ENCODE measurements at regions not wholly inside any gene's neighbourhood (a gene's known extent, or its start where the extent isn't known, plus 50 kb on each side); places are given as distances from the start of the nearest gene placed in this dataset.
A peak's percentile ranks its signal among the peaks of the same experiment; 100 is the strongest.

DNA sequence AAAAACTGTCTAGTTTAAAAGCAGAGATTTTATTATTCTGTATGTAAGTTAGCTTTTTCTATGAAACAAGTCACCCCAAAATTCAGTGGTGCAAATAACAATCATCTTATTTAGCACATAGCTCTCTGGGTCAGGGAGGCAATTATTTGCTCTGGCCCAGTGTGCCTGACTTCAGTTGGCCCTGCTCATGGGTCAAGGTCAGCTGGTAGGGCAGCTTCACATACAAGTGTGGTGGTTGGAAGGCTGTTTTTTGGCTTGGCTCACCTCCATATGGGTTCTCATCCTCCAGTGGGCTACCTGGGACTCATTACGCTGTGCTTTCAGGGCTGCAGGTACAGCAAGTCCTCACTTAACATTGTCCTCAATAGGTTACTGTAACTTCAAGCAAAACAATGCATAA is 228.6 kb downstream of the NR2F2 start:
- H3K27ac ChIP-seq (ENCODE audit: poor library complexity, severe bottlenecking), result no peak overlapping the region
- no peak for ATAC-seq (ENCODE audit: low read depth)
- TF ChIP-seq, protein P1, sequence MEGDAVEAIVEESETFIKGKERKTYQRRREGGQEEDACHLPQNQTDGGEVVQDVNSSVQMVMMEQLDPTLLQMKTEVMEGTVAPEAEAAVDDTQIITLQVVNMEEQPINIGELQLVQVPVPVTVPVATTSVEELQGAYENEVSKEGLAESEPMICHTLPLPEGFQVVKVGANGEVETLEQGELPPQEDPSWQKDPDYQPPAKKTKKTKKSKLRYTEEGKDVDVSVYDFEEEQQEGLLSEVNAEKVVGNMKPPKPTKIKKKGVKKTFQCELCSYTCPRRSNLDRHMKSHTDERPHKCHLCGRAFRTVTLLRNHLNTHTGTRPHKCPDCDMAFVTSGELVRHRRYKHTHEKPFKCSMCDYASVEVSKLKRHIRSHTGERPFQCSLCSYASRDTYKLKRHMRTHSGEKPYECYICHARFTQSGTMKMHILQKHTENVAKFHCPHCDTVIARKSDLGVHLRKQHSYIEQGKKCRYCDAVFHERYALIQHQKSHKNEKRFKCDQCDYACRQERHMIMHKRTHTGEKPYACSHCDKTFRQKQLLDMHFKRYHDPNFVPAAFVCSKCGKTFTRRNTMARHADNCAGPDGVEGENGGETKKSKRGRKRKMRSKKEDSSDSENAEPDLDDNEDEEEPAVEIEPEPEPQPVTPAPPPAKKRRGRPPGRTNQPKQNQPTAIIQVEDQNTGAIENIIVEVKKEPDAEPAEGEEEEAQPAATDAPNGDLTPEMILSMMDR (IDR thresholded peaks at IDR 0.05; ENCODE audit: poor library complexity, severe bottlenecking), result no peak
- no peak overlapping the region for H3K4me3 ChIP-seq (ENCODE audit: severe bottlenecking)
- H3K9me3 ChIP-seq (ENCODE audit: severe bottlenecking), result no peaks in the 10 kb centered on the region
- no peaks in the 10 kb centered on the region for H3K27me3 ChIP-seq (ENCODE audit: insufficient read depth, poor library complexity, severe bottlenecking)
- DNase-seq (ENCODE audit: low spot score), result no peak
- peaks cover 13% of the 10 kb centered on the region for H3K4me1 ChIP-seq (ENCODE audit: insufficient read depth, poor library complexity, severe bottlenecking)
- no peaks in the 10 kb centered on the region for H3K36me3 ChIP-seq (ENCODE audit: low read depth)

- Histone ChIP-seq H3K4me3 (ENCODE audit: severe bottlenecking) (no peak overlapping the region), H3K9me3 (ENCODE audit: severe bottlenecking) (no peaks in the 10 kb centered on the region), H3K27ac (ENCODE audit: poor library complexity, severe bottlenecking) (peak overlapping the region; percentile 22), H3K4me1 (ENCODE audit: insufficient read depth, poor library complexity, severe bottlenecking) (peaks cover 13% of the 10 kb centered on the region), H3K27me3 (ENCODE audit: insufficient read depth, poor library complexity, severe bottlenecking) (no peaks in the 10 kb centered on the region), H3K36me3 (ENCODE audit: low read depth) (no peaks in the 10 kb centered on the region)
- TF ChIP-seq, protein P1 (IDR thresholded peaks at IDR 0.05; ENCODE audit: poor library complexity, severe bottlenecking), result no peak
- ATAC-seq (ENCODE audit: low read depth) (no peak), DNase-seq (ENCODE audit: low spot score) (no peak)
These were observed 229.1 kb downstream of the NR2F2 start for GRCh38 chr15:96559631-96560030.

DNA sequence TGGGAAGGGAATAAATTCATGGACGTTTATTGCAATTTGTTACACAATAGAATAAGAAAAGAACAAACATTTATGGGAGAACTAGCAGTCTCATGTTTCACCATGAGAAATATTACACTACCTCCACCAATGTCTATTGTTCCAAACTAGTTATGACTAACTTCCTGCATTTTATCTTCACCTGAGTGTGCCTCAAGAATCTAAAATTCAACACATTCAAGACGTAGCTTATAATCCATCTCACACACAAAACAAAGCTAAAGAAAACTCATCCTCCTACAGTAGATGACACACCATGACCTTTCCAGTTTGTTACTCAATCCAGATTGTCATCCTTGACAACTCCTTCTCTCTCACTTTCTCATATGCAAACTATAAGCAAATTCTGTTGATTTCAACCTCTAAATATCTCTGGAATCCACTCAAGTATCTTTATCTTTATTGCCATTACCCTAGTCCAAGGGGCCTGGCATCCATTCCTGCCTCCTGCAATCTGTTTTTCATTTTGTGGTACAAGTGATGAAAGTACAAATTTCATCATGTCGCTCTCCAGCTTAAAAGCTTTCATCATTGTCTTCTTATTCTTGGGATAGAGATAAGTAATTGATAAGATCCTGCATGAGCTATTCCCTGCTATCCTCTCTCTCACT is 229.9 kb downstream of the NR2F2 start:
- Histone ChIP-seq H3K27ac (ENCODE audit: poor library complexity, severe bottlenecking) (peak overlapping the region; percentile 22), H3K4me3 (ENCODE audit: severe bottlenecking) (no peak overlapping the region), H3K4me1 (ENCODE audit: insufficient read depth, poor library complexity, severe bottlenecking) (peaks cover 13% of the 10 kb centered on the region), H3K9me3 (ENCODE audit: severe bottlenecking) (no peaks in the 10 kb centered on the region), H3K36me3 (ENCODE audit: low read depth) (no peaks in the 10 kb centered on the region), H3K27me3 (ENCODE audit: insufficient read depth, poor library complexity, severe bottlenecking) (no peaks in the 10 kb centered on the region)
- TF ChIP-seq, protein P1 (IDR thresholded peaks at IDR 0.05; ENCODE audit: poor library complexity, severe bottlenecking), result no peak
- ATAC-seq (ENCODE audit: low read depth) (peak; percentile 95), DNase-seq (ENCODE audit: low spot score) (no peak)

DNA sequence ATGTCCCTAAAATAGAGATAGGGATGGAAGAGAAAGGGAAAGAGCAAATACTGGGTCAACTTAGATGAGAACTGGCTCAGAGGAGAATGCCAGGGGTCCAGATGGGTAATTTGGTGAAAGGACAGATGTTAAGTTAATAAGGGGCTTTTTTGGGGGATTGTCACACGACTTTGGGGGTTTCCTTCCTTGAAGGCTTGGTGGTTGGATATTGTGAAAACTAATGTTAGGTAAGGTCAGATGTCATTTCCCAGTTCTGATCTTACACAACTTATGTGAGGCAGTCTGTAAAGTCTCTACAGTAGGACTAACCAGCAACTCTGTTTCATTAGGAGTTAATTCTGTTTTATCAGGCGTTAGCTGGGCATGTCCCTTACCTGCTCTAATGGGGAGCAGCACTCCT is 231.1 kb downstream of the NR2F2 start:
- Histone ChIP-seq H3K27ac (ENCODE audit: poor library complexity, severe bottlenecking) (no peak overlapping the region), H3K4me1 (ENCODE audit: insufficient read depth, poor library complexity, severe bottlenecking) (peaks cover 17% of the 10 kb centered on the region), H3K9me3 (ENCODE audit: severe bottlenecking) (no peaks in the 10 kb centered on the region), H3K4me3 (ENCODE audit: severe bottlenecking) (no peak overlapping the region), H3K27me3 (ENCODE audit: insufficient read depth, poor library complexity, severe bottlenecking) (no peaks in the 10 kb centered on the region), H3K36me3 (ENCODE audit: low read depth) (no peaks in the 10 kb centered on the region)
- DNase-seq (ENCODE audit: low spot score), result no peak
- no peak for ATAC-seq (ENCODE audit: low read depth)
- TF ChIP-seq, protein P1 (IDR thresholded peaks at IDR 0.05; ENCODE audit: poor library complexity, severe bottlenecking), result no peak

- Histone ChIP-seq H3K4me3 (ENCODE audit: severe bottlenecking) (no peak overlapping the region), H3K27me3 (ENCODE audit: insufficient read depth, poor library complexity, severe bottlenecking) (no peaks in the 10 kb centered on the region), H3K9me3 (ENCODE audit: severe bottlenecking) (no peaks in the 10 kb centered on the region), H3K27ac (ENCODE audit: poor library complexity, severe bottlenecking) (no peak overlapping the region), H3K4me1 (ENCODE audit: insufficient read depth, poor library complexity, severe bottlenecking) (peaks cover 15% of the 10 kb centered on the region), H3K36me3 (ENCODE audit: low read depth) (no peaks in the 10 kb centered on the region)
- TF ChIP-seq, protein P1 (IDR thresholded peaks at IDR 0.05; ENCODE audit: poor library complexity, severe bottlenecking), result no peak
- ATAC-seq (ENCODE audit: low read depth) (no peak), DNase-seq (ENCODE audit: low spot score) (no peak)
These were observed 234.0 kb downstream of the NR2F2 start for GRCh38 chr15:96564546-96564945.
